H9 (cell line): ENCODE measurements at regions not wholly inside any gene's neighbourhood (a gene's known extent, or its start where the extent isn't known, plus 50 kb on each side); places are given as distances from the start of the nearest gene placed in this dataset.
"Not testable (repeated sequence)": the region's sequence is repeated elsewhere in the genome, so short reads cannot be mapped to it uniquely, and the experiment has no call there.

Source experiments
- DNase-seq: peaks from one replicate; pipeline ENCODE4 v3.0.0-alpha.2; 2017
- H2AFZ ChIP-seq: one replicate; pipeline ENCODE4 v1.6.1; 2013; ENCODE audit warnings: mild to moderate bottlenecking, low read length, control low read depth, moderate library complexity
- H2AK5ac ChIP-seq: 2 replicates; pipeline ENCODE4 v1.6.1; 2013; ENCODE audit warnings: low read length, control low read depth, mixed read lengths; ENCODE audit not compliant: insufficient read length
- H2BK120ac ChIP-seq: one replicate; pipeline ENCODE4 v1.6.1; 2013; ENCODE audit warnings: low read depth, mild to moderate bottlenecking, low read length, control low read depth, inconsistent platforms; ENCODE audit not compliant: poor library complexity, severe bottlenecking
- H2BK12ac ChIP-seq: 2 replicates; pipeline ENCODE4 v1.6.1; 2013; ENCODE audit warnings: low read length, control low read depth, mixed read lengths, low read depth; ENCODE audit not compliant: insufficient read length
- H2BK15ac ChIP-seq: 2 replicates; pipeline ENCODE4 v1.6.1; 2013; ENCODE audit warnings: low read depth, low read length, control low read depth
- H2BK20ac ChIP-seq: one replicate; pipeline ENCODE4 v1.6.1; 2013; ENCODE audit warnings: low read depth, mild to moderate bottlenecking, low read length, control low read depth, inconsistent platforms; ENCODE audit not compliant: poor library complexity, severe bottlenecking
- H2BK5ac ChIP-seq: 2 replicates; pipeline ENCODE4 v1.6.1; 2013; ENCODE audit warnings: low read length, control low read depth, mixed read lengths; ENCODE audit not compliant: insufficient read length
- H3K14ac ChIP-seq: 2 replicates; pipeline ENCODE4 v1.6.1; 2013; ENCODE audit warnings: low read length, control low read depth; ENCODE audit not compliant: insufficient read depth
- H3K18ac ChIP-seq: 2 replicates; pipeline ENCODE4 v1.6.1; 2013; ENCODE audit warnings: low read depth, mild to moderate bottlenecking, mixed read lengths, low read length, control low read depth; ENCODE audit not compliant: insufficient read length
- H3K23ac ChIP-seq: 2 replicates; pipeline ENCODE4 v1.6.1; 2013; ENCODE audit warnings: low read length, control low read depth, mixed read lengths, low read depth; ENCODE audit not compliant: insufficient read length
- H3K23me2 ChIP-seq: 2 replicates; pipeline ENCODE4 v1.6.1; 2013; ENCODE audit warnings: low read depth, mild to moderate bottlenecking, mixed read lengths, low read length, control low read depth; ENCODE audit not compliant: insufficient read length, poor library complexity, severe bottlenecking
- H3K27ac ChIP-seq: 2 replicates; pipeline ENCODE4 v1.5.1; 2013; ENCODE audit warnings: low read length, control low read depth, mixed read lengths, low read depth; ENCODE audit not compliant: insufficient read length
- H3K27me3 ChIP-seq: 2 replicates; pipeline ENCODE4 v1.6.1; 2013; ENCODE audit warnings: low read length, control low read depth, inconsistent platforms; ENCODE audit not compliant: insufficient read depth
- H3K4ac ChIP-seq: 2 replicates; pipeline ENCODE4 v1.6.1; 2013; ENCODE audit warnings: low read depth, mild to moderate bottlenecking, control low read depth, inconsistent platforms, low read length, moderate library complexity
- H3K4me1 ChIP-seq: 2 replicates; pipeline ENCODE4 v1.6.1; 2013; ENCODE audit warnings: low read length, control low read depth, inconsistent platforms; ENCODE audit not compliant: insufficient read depth
- H3K4me2 ChIP-seq: 2 replicates; pipeline ENCODE4 v1.6.1; 2013; ENCODE audit warnings: low read length, control low read depth, mixed read lengths; ENCODE audit not compliant: insufficient read length, insufficient read depth
- H3K56ac ChIP-seq: 2 replicates; pipeline ENCODE4 v1.6.1; 2013; ENCODE audit warnings: low read depth, mild to moderate bottlenecking, mixed read lengths, low read length, control low read depth; ENCODE audit not compliant: insufficient read length
- H3K79me1 ChIP-seq: 2 replicates; pipeline ENCODE4 v1.6.1; 2013; ENCODE audit warnings: low read depth, mild to moderate bottlenecking, moderate library complexity, low read length, control low read depth, inconsistent platforms; ENCODE audit not compliant: insufficient read depth, poor library complexity, severe bottlenecking
- H3K79me2 ChIP-seq: 2 replicates; pipeline ENCODE4 v1.6.1; 2013; ENCODE audit warnings: low read length, control low read depth, inconsistent platforms; ENCODE audit not compliant: insufficient read depth
- H3K9ac ChIP-seq: 2 replicates; pipeline ENCODE4 v1.6.1; 2013; ENCODE audit warnings: low read length, control low read depth, mixed read lengths; ENCODE audit not compliant: insufficient read length; ENCODE audit errors: extremely low read depth
- H3K9me3 ChIP-seq: one replicate; pipeline ENCODE4 v1.6.1; 2013; ENCODE audit warnings: low read depth, low read length, inconsistent platforms; ENCODE audit not compliant: control insufficient read depth
- H3T11ph ChIP-seq: one replicate; pipeline ENCODE4 v1.6.1; 2013; ENCODE audit warnings: mild to moderate bottlenecking, low read length, control low read depth, inconsistent platforms
- H4K20me1 ChIP-seq: one replicate; pipeline ENCODE4 v1.6.1; 2013; ENCODE audit not compliant: control insufficient read depth, insufficient read length, insufficient read depth
- H4K5ac ChIP-seq: 2 replicates; pipeline ENCODE4 v1.6.1; 2013; ENCODE audit warnings: low read depth, mild to moderate bottlenecking, mixed read lengths, low read length, control low read depth; ENCODE audit not compliant: insufficient read length
- H4K8ac ChIP-seq: replicated peaks from 2 replicates; pipeline ENCODE4 v1.6.1; 2013; ENCODE audit warnings: low read length, control low read depth, mixed read lengths, low read depth; ENCODE audit not compliant: insufficient read length
- H4K91ac ChIP-seq: 2 replicates; pipeline ENCODE4 v1.6.1; 2013; ENCODE audit warnings: low read depth, mild to moderate bottlenecking, moderate library complexity, mixed read lengths, low read length, control low read depth; ENCODE audit not compliant: insufficient read length
- H3K27ac Mint-ChIP-seq, 3 experiments: 2 replicates in 2 of 3; 3 replicates in 1 of 3; pipeline ENCODE4 v1.8.0; 2020 to 2021; ENCODE audit warnings: mixed read lengths in 3 of 3, mild to moderate bottlenecking in 1 of 3, moderate library complexity in 1 of 3
- H3K27me3 Mint-ChIP-seq: 2 replicates; pipeline ENCODE4 v1.8.0; 2021; ENCODE audit warnings: low read depth, mild to moderate bottlenecking, moderate library complexity, mixed read lengths
- H3K36me3 Mint-ChIP-seq, 3 experiments: 2 replicates in 2 of 3; 3 replicates in 1 of 3; pipeline ENCODE4 v1.8.0; 2020 to 2021; ENCODE audit warnings: low read depth in 3 of 3, mixed read lengths in 3 of 3; ENCODE audit not compliant: insufficient read depth in 1 of 3
- H3K4me1 Mint-ChIP-seq, 2 experiments: 2 replicates each; pipeline ENCODE4 v1.8.0; 2020; ENCODE audit warnings: mixed read lengths in 2 of 2
- H3K4me3 Mint-ChIP-seq, 2 experiments: 2 replicates in 1 of 2; 3 replicates in 1 of 2; pipeline ENCODE4 v1.8.0; 2020 to 2021; ENCODE audit warnings: mild to moderate bottlenecking in 2 of 2, mixed read lengths in 2 of 2, moderate library complexity in 1 of 2
- H3K9me3 Mint-ChIP-seq, 2 experiments: 2 replicates in 1 of 2; 3 replicates in 1 of 2; pipeline ENCODE4 v1.8.0; 2020; ENCODE audit warnings: mild to moderate bottlenecking in 2 of 2, mixed read lengths in 2 of 2, moderate library complexity in 1 of 2
- WGBS: extraction: QIAGEN DNeasy Blood & Tissue Kit; methylation state at CpG from one replicate; pipeline ENCODE4 v1.1.7; 2013; ENCODE audit warnings: missing lambda C conversion rate, low lambda C conversion rate, mixed read lengths; ENCODE audit not compliant: insufficient read length; ENCODE audit errors: extremely low coverage; 5-methylcytosine and 5-hydroxymethylcytosine counted together

GRCh38 chr9:41022365-41022764, 106.1 kb downstream of the FOXD4L6 start:
- H2BK12ac ChIP-seq, H3K56ac ChIP-seq, H3K14ac ChIP-seq, H3K9ac ChIP-seq, H4K20me1 ChIP-seq, H3K79me2 ChIP-seq, H2BK15ac ChIP-seq, H3K18ac ChIP-seq, H3K4me1 ChIP-seq, H3K4me3 Mint-ChIP-seq, H3K23me2 ChIP-seq, H3K4me2 ChIP-seq, H4K8ac ChIP-seq, H3K23ac ChIP-seq, H3K79me1 ChIP-seq, H3K9me3 ChIP-seq, H2AK5ac ChIP-seq, H2BK20ac ChIP-seq, H2AFZ ChIP-seq, H4K91ac ChIP-seq, H3K4ac ChIP-seq, H3K4me1 Mint-ChIP-seq, H2BK5ac ChIP-seq, DNase-seq, H3K36me3 Mint-ChIP-seq, H3K27ac ChIP-seq, H3T11ph ChIP-seq, H4K5ac ChIP-seq, H3K27me3 ChIP-seq, H3K27ac Mint-ChIP-seq, H2BK120ac ChIP-seq: not testable (repeated sequence)
- Mint-ChIP-seq H3K27me3 (peaks cover 28% of the 10 kb centered on the region), H3K9me3 (peaks cover 40 to 52% of the 10 kb centered on the region in 2 experiments)
- no CpG with 5 or more reads among the region's 4 CpGs for WGBS

GRCh38 chr9:41019858-41020562, 108.5 kb downstream of the FOXD4L6 start:
- not testable (repeated sequence) for H3K79me2 ChIP-seq, H3K4ac ChIP-seq, H3K23me2 ChIP-seq, H3K27ac Mint-ChIP-seq, H4K8ac ChIP-seq, H2AFZ ChIP-seq, H3K4me1 Mint-ChIP-seq, H2BK20ac ChIP-seq, H2AK5ac ChIP-seq, H3K4me1 ChIP-seq, H2BK120ac ChIP-seq, H4K91ac ChIP-seq, H3K27ac ChIP-seq, H3K4me3 Mint-ChIP-seq, H2BK12ac ChIP-seq, H3K14ac ChIP-seq, H3K9ac ChIP-seq, H3K9me3 ChIP-seq, H2BK15ac ChIP-seq, H3T11ph ChIP-seq, DNase-seq, H3K4me2 ChIP-seq, H3K27me3 ChIP-seq, H3K23ac ChIP-seq, H4K20me1 ChIP-seq, H3K56ac ChIP-seq, H4K5ac ChIP-seq, H2BK5ac ChIP-seq, H3K79me1 ChIP-seq, H3K36me3 Mint-ChIP-seq, H3K18ac ChIP-seq
- peaks cover 13% of the 10 kb centered on the region for H3K27me3 Mint-ChIP-seq
- no CpG with 5 or more reads among the region's 1 CpG for WGBS
- peaks cover 30 to 43% of the 10 kb centered on the region in 2 experiments for H3K9me3 Mint-ChIP-seq
